Mammary epithelial cell (primary cell): ENCODE measurements at regions not wholly inside any gene's neighbourhood (a gene's known extent, or its start where the extent isn't known, plus 50 kb on each side); places are given as distances from the start of the nearest gene placed in this dataset.

Experiments used
- CTCF ChIP-seq, 2 donors: IDR thresholded peaks in 1 of 2; conservative IDR thresholded peaks in 1 of 2; 2 replicates each; pipeline ENCODE4 v1.5.1; 2011 to 2012; ENCODE audit warnings: inconsistent platforms in 2 of 2, low read length in 2 of 2, mild to moderate bottlenecking in 2 of 2, control low read depth in 1 of 2, low read depth in 1 of 2; ENCODE audit not compliant: insufficient read depth in 1 of 2; ENCODE audit errors: extremely low read depth in 1 of 2
- EZH2 ChIP-seq: IDR thresholded peaks from 2 replicates; pipeline ENCODE4 v1.6.1; 2012; ENCODE audit warnings: low read length, inconsistent platforms, borderline replicate concordance

GRCh38 chr5:126081209-126081608 is 342.0 kb upstream of the GRAMD2B start:
- TF ChIP-seq CTCF (conservative IDR thresholded peaks at IDR 0.05 in 1 of 2, IDR thresholded peaks at IDR 0.05 in 1 of 2; ENCODE audit: extremely low read depth in 1 of 2, insufficient read depth in 1 of 2, low read depth in 1 of 2, low read length in 2 of 2) (no peak), EZH2 (no peak)
